ENCODE measurements at regions not wholly inside any gene's neighbourhood (a gene's known extent, or its start where the extent isn't known, plus 50 kb on each side); places are given as distances from the start of the nearest gene placed in this dataset.
"Not testable (repeated sequence)": the region's sequence is repeated elsewhere in the genome, so short reads cannot be mapped to it uniquely, and the experiment has no call there.

GRCh38 chr15:21695089-21695488 is 182.4 kb downstream of the POTEB start:
- TF ChIP-seq CTCF, POLR2A, EP300 (IDR thresholded peaks at IDR 0.05): not testable (repeated sequence)
